Osteoblast (primary cell): ENCODE measurements at regions not wholly inside any gene's neighbourhood (a gene's known extent, or its start where the extent isn't known, plus 50 kb on each side); places are given as distances from the start of the nearest gene placed in this dataset.

Experiments
- DNase-seq: peaks from one replicate; pipeline ENCODE4 v3.0.0; 2011; ENCODE audit warnings: low spot score, mixed read lengths; ENCODE audit not compliant: insufficient read length; ENCODE audit errors: missing footprints
- H2AFZ ChIP-seq: 2 replicates; pipeline ENCODE4 v1.6.0; 2011; ENCODE audit warnings: mild to moderate bottlenecking, low read length
- H3K27ac ChIP-seq: 2 replicates; pipeline ENCODE4 v1.5.1; 2011; ENCODE audit warnings: mild to moderate bottlenecking, low read depth, low read length, moderate library complexity
- H3K27me3 ChIP-seq: 2 replicates; pipeline ENCODE4 v1.6.0; 2012; ENCODE audit warnings: mild to moderate bottlenecking, control low read depth, inconsistent platforms, low read length, moderate library complexity; ENCODE audit not compliant: insufficient read depth
- H3K36me3 ChIP-seq: 2 replicates; pipeline ENCODE4 v1.5.1; 2011; ENCODE audit warnings: mild to moderate bottlenecking, low read length, control low read depth, moderate library complexity; ENCODE audit not compliant: insufficient read depth
- H3K4me1 ChIP-seq: 2 replicates; pipeline ENCODE4 v1.5.1; 2011; ENCODE audit warnings: mild to moderate bottlenecking, low read length, control low read depth, moderate library complexity; ENCODE audit not compliant: insufficient read depth
- H3K4me2 ChIP-seq: 2 replicates; pipeline ENCODE4 v1.6.0; 2011; ENCODE audit warnings: mild to moderate bottlenecking, low read length; ENCODE audit not compliant: insufficient read depth
- H3K4me3 ChIP-seq: fragments of 200-600 bp; sonication (generic); 3 replicates; pipeline ENCODE4 v1.5.1; 2012; ENCODE audit warnings: mild to moderate bottlenecking, low read length, inconsistent platforms; ENCODE audit not compliant: insufficient read depth
- H3K79me2 ChIP-seq: 2 replicates; pipeline ENCODE4 v1.6.0; 2012; ENCODE audit warnings: mild to moderate bottlenecking, low read length, control low read depth, inconsistent platforms; ENCODE audit not compliant: insufficient read depth
- H3K9me3 ChIP-seq: 2 replicates; pipeline ENCODE4 v1.5.1; 2011; ENCODE audit warnings: low read depth, low read length, control low read depth
- H4K20me1 ChIP-seq: 2 replicates; pipeline ENCODE4 v1.6.0; 2012; ENCODE audit warnings: mild to moderate bottlenecking, low read length, control low read depth; ENCODE audit not compliant: insufficient read depth
- TF ChIP-seq, protein P1 (sequence below): IDR thresholded peaks from 2 replicates; pipeline ENCODE4 v1.5.1; 2011; ENCODE audit warnings: mild to moderate bottlenecking, low read depth, low read length, moderate library complexity; ENCODE audit errors: extremely low read depth

DNA sequence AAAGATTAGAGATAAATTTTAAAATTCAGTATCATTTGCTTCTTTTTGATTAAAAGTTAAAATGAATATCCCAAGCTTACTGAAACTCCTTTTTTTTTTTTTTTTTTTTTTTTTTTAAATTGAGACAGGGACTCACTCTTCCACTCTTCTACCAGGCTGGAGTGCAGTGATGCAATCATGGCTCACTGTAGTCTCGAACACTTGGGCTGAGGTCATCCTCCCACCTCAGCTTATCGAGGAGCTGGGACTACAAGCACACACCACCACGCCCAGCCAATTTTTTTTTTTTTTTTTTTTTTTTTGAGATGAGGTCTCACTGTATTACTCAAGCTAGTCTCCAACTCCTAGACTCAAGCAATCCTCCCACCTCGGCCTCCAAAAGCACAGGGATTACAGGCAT, 92.1 kb upstream of the RGS18 start:
- TF ChIP-seq, protein P1, sequence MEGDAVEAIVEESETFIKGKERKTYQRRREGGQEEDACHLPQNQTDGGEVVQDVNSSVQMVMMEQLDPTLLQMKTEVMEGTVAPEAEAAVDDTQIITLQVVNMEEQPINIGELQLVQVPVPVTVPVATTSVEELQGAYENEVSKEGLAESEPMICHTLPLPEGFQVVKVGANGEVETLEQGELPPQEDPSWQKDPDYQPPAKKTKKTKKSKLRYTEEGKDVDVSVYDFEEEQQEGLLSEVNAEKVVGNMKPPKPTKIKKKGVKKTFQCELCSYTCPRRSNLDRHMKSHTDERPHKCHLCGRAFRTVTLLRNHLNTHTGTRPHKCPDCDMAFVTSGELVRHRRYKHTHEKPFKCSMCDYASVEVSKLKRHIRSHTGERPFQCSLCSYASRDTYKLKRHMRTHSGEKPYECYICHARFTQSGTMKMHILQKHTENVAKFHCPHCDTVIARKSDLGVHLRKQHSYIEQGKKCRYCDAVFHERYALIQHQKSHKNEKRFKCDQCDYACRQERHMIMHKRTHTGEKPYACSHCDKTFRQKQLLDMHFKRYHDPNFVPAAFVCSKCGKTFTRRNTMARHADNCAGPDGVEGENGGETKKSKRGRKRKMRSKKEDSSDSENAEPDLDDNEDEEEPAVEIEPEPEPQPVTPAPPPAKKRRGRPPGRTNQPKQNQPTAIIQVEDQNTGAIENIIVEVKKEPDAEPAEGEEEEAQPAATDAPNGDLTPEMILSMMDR = no peak
- H3K9me3 ChIP-seq = no peaks in the 10 kb centered on the region
- H3K36me3 ChIP-seq = no peaks in the 10 kb centered on the region
- DNase-seq = no peak
- H3K4me2 ChIP-seq = no peak overlapping the region
- H3K79me2 ChIP-seq = no peaks in the 10 kb centered on the region
- H3K4me3 ChIP-seq = no peak overlapping the region
- no peaks in the 10 kb centered on the region for H3K4me1 ChIP-seq
- no peak overlapping the region for H3K27ac ChIP-seq
- H3K27me3 ChIP-seq = no peaks in the 10 kb centered on the region
- H2AFZ ChIP-seq = no peak overlapping the region
- H4K20me1 ChIP-seq = no peaks in the 10 kb centered on the region

DNA sequence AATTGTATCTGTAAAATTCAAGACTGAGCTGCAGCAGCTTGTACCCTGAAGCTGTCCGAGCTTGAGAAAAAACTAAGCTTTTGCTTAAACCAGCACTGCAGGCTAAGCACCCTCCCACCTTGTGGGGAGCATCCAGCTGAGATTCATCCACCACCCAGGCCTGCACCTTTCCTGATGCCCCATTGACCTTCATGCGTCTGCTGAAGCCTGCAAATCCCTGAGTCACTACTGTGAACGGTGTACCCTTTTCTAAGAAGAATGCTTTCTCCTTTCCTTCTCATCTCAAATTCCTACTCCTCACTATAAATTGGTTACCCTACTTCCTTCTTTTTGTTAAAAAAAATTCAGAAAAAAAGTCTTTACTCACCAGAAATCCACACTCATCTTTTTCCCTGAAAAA, 90.9 kb upstream of the RGS18 start:
- H3K36me3 ChIP-seq = no peaks in the 10 kb centered on the region
- H4K20me1 ChIP-seq = no peaks in the 10 kb centered on the region
- H3K4me1 ChIP-seq = no peaks in the 10 kb centered on the region
- H3K27me3 ChIP-seq = no peaks in the 10 kb centered on the region
- no peaks in the 10 kb centered on the region for H3K9me3 ChIP-seq
- DNase-seq = no peak
- H2AFZ ChIP-seq = no peak overlapping the region
- no peaks in the 10 kb centered on the region for H3K79me2 ChIP-seq
- no peak overlapping the region for H3K4me3 ChIP-seq
- TF ChIP-seq, protein P1 = no peak
- H3K4me2 ChIP-seq = no peak overlapping the region
- no peak overlapping the region for H3K27ac ChIP-seq

DNA sequence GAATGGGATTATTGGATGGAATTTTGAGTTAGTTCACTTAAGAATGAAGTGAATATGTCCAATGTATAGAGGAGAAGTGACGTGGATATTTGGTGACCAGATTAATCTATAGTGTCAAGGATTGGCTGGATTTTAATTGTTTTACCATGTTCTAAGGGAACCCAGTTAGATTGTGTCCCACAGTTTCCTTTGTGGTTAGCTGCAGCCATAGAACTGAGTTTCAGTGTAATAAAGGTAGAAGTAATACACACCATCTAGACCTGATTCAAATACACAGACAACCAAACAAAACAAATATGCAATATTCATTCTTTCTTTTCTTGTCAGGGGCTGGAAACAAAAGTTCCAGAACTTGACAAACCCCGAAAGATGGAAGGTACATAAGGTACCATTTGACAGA, 88.0 kb upstream of the RGS18 start:
- Histone ChIP-seq H3K79me2 (no peaks in the 10 kb centered on the region), H2AFZ (no peak overlapping the region), H4K20me1 (no peaks in the 10 kb centered on the region), H3K9me3 (no peaks in the 10 kb centered on the region), H3K4me3 (no peak overlapping the region), H3K27ac (no peak overlapping the region), H3K36me3 (no peaks in the 10 kb centered on the region), H3K4me1 (no peaks in the 10 kb centered on the region), H3K27me3 (no peaks in the 10 kb centered on the region), H3K4me2 (no peak overlapping the region)
- no peak for DNase-seq
- TF ChIP-seq, protein P1 = no peak

DNA sequence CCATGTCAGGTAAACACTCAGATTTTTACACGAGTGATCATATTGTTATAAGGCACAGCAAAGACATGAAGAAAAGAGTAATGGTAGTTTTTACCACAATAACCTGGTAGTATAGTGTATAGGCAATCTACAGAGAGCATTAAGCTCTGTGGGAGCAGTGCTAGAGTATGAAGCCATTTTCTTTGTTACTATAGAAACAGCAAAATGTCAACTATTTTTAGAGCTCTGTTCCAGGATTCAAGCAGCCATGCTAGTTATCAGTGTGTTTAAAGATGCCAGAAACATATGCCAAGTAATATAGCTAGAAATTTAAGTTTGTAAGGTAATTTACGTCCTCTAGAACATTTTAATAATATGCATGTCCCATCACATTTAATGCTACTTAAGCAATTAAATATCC, 77.6 kb upstream of the RGS18 start:
- Histone ChIP-seq H3K4me3 (no peak overlapping the region), H3K9me3 (no peaks in the 10 kb centered on the region), H3K4me2 (no peak overlapping the region), H2AFZ (peak overlapping the region; percentile 61), H4K20me1 (no peaks in the 10 kb centered on the region), H3K4me1 (no peaks in the 10 kb centered on the region), H3K36me3 (no peaks in the 10 kb centered on the region), H3K79me2 (no peaks in the 10 kb centered on the region), H3K27ac (no peak overlapping the region), H3K27me3 (no peaks in the 10 kb centered on the region)
- no peak for DNase-seq
- TF ChIP-seq, protein P1 = no peak
